Epidermal melanocyte (primary cell): ENCODE measurements at regions not wholly inside any gene's neighbourhood (a gene's known extent, or its start where the extent isn't known, plus 50 kb on each side); places are given as distances from the start of the nearest gene placed in this dataset.

Experiments used
- DNase-seq: peaks from one replicate; pipeline ENCODE4 v3.0.0; 2011; ENCODE audit warnings: low spot score; ENCODE audit not compliant: insufficient read length

- no peak for DNase-seq
Measured at GRCh38 chr18:77444385-77444784, 194.7 kb downstream of the GALR1 start.

GRCh38 chr18:77448046-77448445 lies 198.4 kb downstream of the GALR1 start:
- DNase-seq: no peak

GRCh38 chr18:77455004-77455403 lies 205.4 kb downstream of the GALR1 start:
- no peak for DNase-seq

- DNase-seq: no peak
Measured at GRCh38 chr18:77457681-77458080, 208.0 kb downstream of the GALR1 start.

DNA sequence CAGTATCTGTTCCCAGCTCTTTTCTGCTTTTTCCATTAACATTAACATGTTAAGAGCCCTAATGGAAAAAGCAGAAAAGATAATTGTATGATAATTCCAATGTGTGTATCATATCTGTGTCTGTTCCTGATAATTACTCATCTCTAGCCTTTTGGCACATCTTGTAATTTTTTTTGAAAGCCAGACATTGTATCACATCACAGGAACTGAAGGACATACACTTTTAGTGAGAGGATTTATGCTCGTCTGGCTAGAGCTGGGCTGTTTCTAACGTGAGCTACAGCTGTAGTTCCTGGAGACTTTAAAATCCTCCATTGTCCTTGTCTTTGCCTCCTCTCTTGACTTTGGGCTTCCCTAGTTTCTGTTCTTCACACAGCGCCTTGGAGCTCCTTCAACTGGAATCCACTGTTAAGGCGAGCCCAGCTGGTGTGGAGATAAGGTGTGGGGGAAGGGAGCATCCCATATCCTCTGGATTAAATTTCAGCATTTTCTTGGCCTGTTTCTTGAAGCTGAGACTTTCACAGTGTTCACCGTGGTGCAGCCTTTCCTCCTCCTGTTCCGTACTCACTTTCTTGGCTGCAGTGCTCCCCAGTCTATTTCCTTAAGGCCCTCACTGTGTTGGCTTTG lies 211.5 kb downstream of the GALR1 start:
- DNase-seq: no peak

- no peak for DNase-seq
Measured at GRCh38 chr18:77464917-77465316, 215.3 kb downstream of the GALR1 start.

- no peak for DNase-seq
Measured at GRCh38 chr18:77466890-77467289, 217.2 kb downstream of the GALR1 start.

- no peak for DNase-seq
Measured at GRCh38 chr18:77469131-77469530, 219.5 kb downstream of the GALR1 start.

DNA sequence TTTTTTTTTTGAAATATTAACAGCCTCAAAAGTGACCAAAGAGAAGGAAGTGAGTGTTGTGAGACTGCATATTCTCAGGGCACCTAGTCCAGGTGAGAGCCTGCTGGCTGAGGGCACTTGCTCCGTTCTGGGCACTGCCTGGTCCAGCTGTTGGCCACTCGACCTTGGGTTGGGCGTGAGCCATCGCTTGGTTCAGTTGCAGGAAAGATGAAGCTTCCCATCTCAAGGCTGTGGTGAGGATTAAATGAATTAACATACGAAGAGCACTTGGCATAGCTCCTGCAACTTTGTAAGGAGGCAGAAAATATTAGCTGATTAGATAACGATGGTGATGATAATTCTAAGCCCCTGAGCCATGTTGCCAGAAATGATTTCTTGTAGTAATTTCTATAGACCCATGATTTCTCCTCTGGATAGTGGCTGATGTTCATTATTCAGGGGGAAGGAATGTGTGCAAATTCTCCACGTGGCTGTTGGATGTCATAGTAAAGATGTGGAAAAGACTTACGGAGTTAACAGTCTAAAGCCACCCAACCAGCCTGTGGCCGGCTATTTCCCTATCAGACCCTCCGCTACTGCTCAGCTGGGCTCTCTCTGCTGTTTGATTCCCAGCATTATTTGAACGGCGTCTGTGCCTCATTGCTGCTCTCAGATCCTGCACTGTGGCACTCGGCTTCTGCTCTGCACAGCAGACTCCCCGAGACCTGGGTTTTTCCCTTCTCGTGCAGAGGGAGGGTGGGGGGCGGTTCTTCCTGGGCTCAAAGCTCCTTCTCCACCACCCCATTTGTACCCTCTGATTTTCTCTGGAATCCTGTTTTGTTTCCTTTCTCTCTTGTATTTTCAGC lies 221.1 kb downstream of the GALR1 start:
- no peak for DNase-seq

- DNase-seq: no peak
Measured at GRCh38 chr18:77472509-77472908, 222.9 kb downstream of the GALR1 start.

GRCh38 chr18:77478646-77479442 lies 229.2 kb downstream of the GALR1 start:
- DNase-seq: no peak

DNA sequence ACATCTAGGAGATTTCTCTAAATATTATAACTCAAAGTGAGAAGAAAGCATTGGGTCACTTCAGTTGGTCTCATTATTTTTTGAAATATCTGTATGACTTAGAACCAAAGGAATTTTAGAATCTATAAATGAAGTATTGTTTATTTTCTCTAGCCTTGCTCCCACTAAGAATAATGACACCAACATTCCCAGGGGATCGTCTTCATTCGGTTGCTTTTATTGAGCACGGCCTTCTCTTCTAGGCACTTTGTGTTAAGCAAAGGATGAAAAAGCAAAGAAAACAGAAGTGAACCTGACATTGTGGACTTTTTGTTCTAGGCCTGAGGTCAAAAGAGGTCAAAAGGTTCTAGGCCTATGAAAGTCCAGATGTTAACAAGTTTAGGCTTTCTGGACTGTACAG lies 231.9 kb downstream of the GALR1 start:
- DNase-seq: no peak

DNA sequence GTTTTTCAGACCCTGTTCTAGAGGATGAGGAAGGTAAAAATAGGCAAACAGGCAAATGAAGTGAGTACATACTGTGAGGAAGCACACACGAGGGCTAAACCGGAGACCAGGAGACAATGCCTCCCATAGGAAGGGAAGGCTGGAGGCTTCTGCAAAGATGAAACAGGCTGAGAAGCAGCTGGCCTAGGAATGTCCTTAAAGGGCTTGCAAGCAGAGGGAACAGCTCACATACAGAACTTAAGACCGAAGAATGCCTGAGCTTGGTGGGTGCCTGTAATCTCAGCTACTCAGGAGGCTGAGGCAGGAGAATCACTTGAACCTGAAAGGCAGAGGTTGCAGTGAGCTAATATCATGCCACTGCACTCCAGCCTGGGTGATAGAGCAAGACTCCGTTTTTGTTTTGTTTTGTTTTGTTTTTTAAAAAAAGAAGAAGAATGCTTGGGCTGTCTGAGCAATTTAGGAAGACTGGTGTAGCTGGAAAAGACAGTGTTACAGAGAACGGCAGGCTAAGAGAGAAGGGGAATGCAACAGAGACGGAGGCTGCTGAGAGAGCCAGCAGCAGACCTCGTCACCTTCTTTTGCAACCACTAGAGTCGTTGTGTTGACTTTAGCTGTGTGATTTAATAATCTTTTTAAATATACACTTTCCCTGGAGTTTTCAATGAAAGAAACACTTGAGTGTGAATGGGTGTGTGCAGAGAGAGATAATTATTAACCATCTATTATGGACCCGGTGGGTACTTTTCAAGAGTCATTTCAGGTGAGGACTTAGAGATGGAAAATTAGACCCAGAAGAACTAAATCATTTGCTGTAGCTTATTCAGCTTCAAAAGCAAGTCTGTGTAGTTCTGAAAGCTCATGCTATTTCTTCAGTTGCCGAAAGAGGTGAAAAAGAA lies 232.8 kb downstream of the GALR1 start:
- DNase-seq: no peak

DNA sequence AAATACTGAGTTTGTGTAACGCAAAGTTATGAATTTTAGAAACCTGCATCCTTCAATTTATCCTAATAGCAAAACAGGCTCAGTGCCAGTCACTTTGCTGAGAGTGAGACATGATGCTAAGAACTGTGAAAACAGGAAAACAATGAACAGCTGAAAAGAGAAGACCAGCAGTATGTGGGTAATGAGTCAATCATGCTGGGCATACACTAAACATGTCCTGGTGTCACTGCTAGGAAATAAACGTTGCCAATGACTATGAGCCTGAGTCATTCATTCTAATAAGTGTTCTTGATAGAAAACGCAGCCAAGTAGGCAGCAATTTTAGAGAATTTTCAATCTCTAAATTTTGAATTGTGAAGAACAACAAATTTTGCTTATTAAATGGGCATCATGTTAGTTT lies 237.3 kb downstream of the GALR1 start:
- no peak for DNase-seq

DNA sequence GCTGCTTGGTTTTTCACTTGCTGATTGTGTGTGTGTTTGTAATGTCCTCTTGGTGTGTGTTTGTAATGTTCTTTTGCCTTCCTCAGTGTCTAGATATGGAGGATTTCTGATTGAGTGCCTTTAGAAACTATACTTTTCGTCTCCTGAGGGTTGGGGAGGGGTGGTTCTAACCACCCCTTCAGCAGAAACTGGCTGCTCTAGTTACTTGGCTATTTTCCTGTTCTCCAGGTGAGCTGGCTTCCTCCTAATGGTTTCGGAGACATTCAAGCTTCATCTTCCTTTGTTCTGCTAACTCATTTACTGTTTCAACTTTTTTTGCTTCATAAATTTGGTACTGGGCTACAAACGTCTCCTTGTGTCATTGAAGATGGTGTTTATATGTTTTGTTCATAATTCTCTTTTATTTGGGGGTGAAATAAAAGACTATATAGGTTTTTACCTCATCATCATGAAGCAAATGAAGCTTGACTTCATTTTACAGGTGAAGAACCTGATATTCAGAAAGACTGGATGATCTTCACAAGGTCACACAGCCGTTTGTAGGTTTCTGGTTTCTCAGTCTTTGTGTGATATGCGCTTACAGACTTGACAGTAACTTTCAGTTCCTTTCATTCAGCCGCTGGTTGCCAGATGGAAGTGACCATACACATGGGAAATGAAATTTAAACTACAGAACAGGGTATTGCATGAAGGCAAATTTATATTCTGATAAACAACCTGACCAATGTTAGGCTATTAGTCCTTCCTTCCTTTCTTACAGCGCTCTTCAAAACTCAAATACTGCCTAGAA lies 238.5 kb downstream of the GALR1 start:
- no peak for DNase-seq

DNA sequence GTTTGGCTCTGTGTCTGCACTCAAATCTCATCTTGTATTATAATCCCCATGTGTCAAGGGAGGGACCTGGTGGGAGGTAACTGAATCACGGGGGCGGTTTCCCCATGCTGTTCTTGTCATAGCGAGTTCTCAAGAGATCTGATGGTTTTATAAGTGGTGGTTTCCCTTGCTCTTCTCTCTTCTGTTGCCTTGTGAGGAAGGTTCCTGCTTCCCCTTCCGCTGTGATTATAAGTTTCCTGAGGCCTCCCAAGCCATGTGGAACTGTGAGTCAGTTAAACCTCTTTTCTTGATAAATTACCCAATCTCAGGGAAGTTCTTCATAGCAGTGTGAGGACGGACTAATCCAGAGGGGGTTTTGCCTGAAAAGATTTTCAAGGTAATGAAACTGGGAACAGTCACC lies 245.4 kb downstream of the GALR1 start:
- no peak for DNase-seq

- DNase-seq: no peak
Measured at GRCh38 chr18:77495982-77496690, 246.5 kb downstream of the GALR1 start.

DNA sequence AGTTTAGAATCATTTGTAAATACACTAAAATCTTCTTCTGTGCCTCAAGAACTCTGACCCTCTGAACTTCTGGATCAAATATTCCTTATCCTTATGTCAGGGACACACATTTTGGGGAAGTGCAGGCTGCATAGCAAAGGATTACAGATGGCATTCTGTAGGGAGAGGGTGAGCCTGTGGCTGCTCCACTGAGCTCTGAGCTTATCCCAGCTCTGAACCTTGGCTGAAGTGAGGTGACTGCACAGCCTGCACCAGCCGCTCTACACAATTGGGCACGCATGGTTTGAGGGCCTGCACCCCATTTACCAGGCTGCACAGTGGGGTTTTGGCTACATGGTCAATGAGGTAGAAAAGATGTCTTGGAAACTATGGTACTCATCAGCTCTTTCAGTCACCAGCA lies 251.6 kb downstream of the GALR1 start:
- DNase-seq: no peak

GRCh38 chr18:77505499-77505898 lies 255.9 kb downstream of the GALR1 start:
- no peak for DNase-seq

- no peak for DNase-seq
Measured at GRCh38 chr18:77512152-77512551, 262.5 kb downstream of the GALR1 start.
